Neuronal stem cell (in vitro differentiated cells): ENCODE measurements at regions not wholly inside any gene's neighbourhood (a gene's known extent, or its start where the extent isn't known, plus 50 kb on each side); places are given as distances from the start of the nearest gene placed in this dataset.

ENCODE experiments used
- DNase-seq: peaks from one replicate; pipeline ENCODE4 v3.0.0-alpha.2; 2013; ENCODE audit warnings: low spot score
- H2AFZ ChIP-seq: one replicate; pipeline ENCODE4 v1.6.1; 2013; ENCODE audit warnings: mild to moderate bottlenecking, low read length, inconsistent platforms
- H2AK5ac ChIP-seq: 2 replicates; pipeline ENCODE4 v1.6.1; 2013; ENCODE audit warnings: low read depth, mild to moderate bottlenecking, inconsistent platforms, low read length, moderate library complexity, mixed read lengths
- H2BK120ac ChIP-seq: 2 replicates; pipeline ENCODE4 v1.6.1; 2013; ENCODE audit warnings: low read depth, mild to moderate bottlenecking, inconsistent platforms, low read length, moderate library complexity, mixed read lengths
- H2BK12ac ChIP-seq: one replicate; pipeline ENCODE4 v1.6.1; 2013; ENCODE audit warnings: low read length, inconsistent platforms
- H2BK15ac ChIP-seq: 2 replicates; pipeline ENCODE4 v1.6.1; 2013; ENCODE audit warnings: mild to moderate bottlenecking, low read length, inconsistent platforms, mixed read lengths
- H2BK5ac ChIP-seq: one replicate; pipeline ENCODE4 v1.6.1; 2013; ENCODE audit warnings: inconsistent platforms, mild to moderate bottlenecking, low read length, moderate library complexity
- H3K14ac ChIP-seq: one replicate; pipeline ENCODE4 v1.6.1; 2013; ENCODE audit warnings: low read length, inconsistent platforms
- H3K18ac ChIP-seq: 2 replicates; pipeline ENCODE4 v1.6.1; 2013; ENCODE audit warnings: low read length, inconsistent platforms
- H3K23ac ChIP-seq: 2 replicates; pipeline ENCODE4 v1.6.1; 2013; ENCODE audit warnings: low read depth, mild to moderate bottlenecking, mixed read lengths, low read length, inconsistent platforms; ENCODE audit not compliant: poor library complexity
- H3K27ac ChIP-seq: replicated peaks from 3 replicates; pipeline ENCODE4 v1.5.1; 2013; ENCODE audit warnings: low read length, inconsistent platforms
- H3K27me3 ChIP-seq, 3 experiments: 2 replicates each; pipeline ENCODE4 v1.6.1; 2013; ENCODE audit warnings: low read length in 3 of 3, mild to moderate bottlenecking in 2 of 3, inconsistent platforms in 1 of 3, low read depth in 1 of 3, mixed read lengths in 1 of 3, moderate library complexity in 1 of 3; ENCODE audit not compliant: control insufficient read depth in 3 of 3, insufficient read depth in 3 of 3
- H3K36me3 ChIP-seq, 2 donors: replicated peaks in 1 of 2; 2 replicates each; pipeline ENCODE4 v1.6.1; 2013; ENCODE audit warnings: low read length in 2 of 2; ENCODE audit not compliant: control insufficient read depth in 2 of 2, insufficient read depth in 2 of 2
- H3K4ac ChIP-seq: 2 replicates; pipeline ENCODE4 v1.6.1; 2013; ENCODE audit warnings: inconsistent platforms, mild to moderate bottlenecking, low read length, moderate library complexity
- H3K4me1 ChIP-seq, 2 donors: 1 replicate in 1 of 2; 2 replicates in 1 of 2; pipeline ENCODE4 v1.6.1; 2013; ENCODE audit warnings: low read length in 2 of 2, low read depth in 1 of 2; ENCODE audit not compliant: control insufficient read depth in 2 of 2, insufficient read depth in 1 of 2
- H3K4me2 ChIP-seq: one replicate; pipeline ENCODE4 v1.6.1; 2013; ENCODE audit warnings: mild to moderate bottlenecking, low read length, inconsistent platforms; ENCODE audit not compliant: insufficient read depth, poor library complexity, severe bottlenecking
- H3K4me3 ChIP-seq, 2 donors: 2 replicates each; pipeline ENCODE4 v1.5.1; 2013; ENCODE audit warnings: low read length in 2 of 2, mild to moderate bottlenecking in 2 of 2, inconsistent platforms in 1 of 2, moderate library complexity in 1 of 2
- H3K79me1 ChIP-seq: one replicate; pipeline ENCODE4 v1.6.1; 2013; ENCODE audit warnings: low read depth, mild to moderate bottlenecking, inconsistent platforms, low read length, moderate library complexity
- H3K9ac ChIP-seq: one replicate; pipeline ENCODE4 v1.6.1; 2013; ENCODE audit warnings: mild to moderate bottlenecking, low read depth, low read length, inconsistent platforms; ENCODE audit not compliant: poor library complexity
- H3K9me3 ChIP-seq, 2 donors: replicated peaks in 1 of 2; 2 replicates each; pipeline versions ENCODE3 to v1.6.1; 2013; ENCODE audit warnings: low read length in 2 of 2, mild to moderate bottlenecking in 2 of 2, inconsistent platforms in 1 of 2, low read depth in 1 of 2, mixed read lengths in 1 of 2, moderate library complexity in 1 of 2; ENCODE audit not compliant: control insufficient read depth in 2 of 2, insufficient read depth in 1 of 2
- H4K8ac ChIP-seq: one replicate; pipeline ENCODE4 v1.6.1; 2013; ENCODE audit warnings: low read depth, mild to moderate bottlenecking, inconsistent platforms, low read length, moderate library complexity
- H4K91ac ChIP-seq: one replicate; pipeline ENCODE4 v1.6.1; 2013; ENCODE audit warnings: low read length, low read depth, mild to moderate bottlenecking, inconsistent platforms; ENCODE audit not compliant: poor library complexity
- WGBS, 2 donors: extraction: QIAGEN DNeasy Blood & Tissue Kit; methylation state at CpG; one replicate each; pipeline ENCODE4 v1.1.7; 2013; ENCODE audit warnings: missing lambda C conversion rate in 2 of 2, mixed read lengths in 1 of 2; ENCODE audit not compliant: insufficient read length in 2 of 2, insufficient replicate concordance in 1 of 2; ENCODE audit errors: extremely low coverage in 2 of 2; 5-methylcytosine and 5-hydroxymethylcytosine counted together

DNA sequence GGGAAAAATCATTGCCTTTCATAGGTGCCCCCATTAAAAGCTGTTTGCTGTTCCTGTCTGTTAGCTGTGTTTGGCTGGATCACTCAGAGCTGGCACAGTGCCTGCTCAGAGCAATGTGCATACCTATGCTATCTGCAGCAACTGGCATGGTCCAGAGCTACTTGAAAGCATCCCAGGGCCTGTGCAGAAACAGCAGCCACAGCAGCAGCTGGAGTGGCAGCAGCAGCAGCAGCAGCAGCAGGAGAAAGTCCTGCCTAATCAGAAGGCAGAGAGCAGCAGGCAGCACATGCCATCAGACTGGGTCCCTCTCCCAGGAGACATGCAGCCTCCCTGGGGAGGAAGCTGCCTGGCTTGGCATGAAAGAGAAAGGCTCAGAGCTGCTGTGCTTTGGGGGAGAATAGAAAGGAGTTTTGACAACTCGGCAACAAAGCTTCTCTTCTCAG is 243.8 kb upstream of the WWC1 start:
- Histone ChIP-seq H3K18ac (peak overlapping the region; percentile 24), H2BK5ac (no peak overlapping the region), H3K27ac (no peak overlapping the region), H3K9ac (no peak overlapping the region), H2AFZ (no peak overlapping the region), H3K9me3 (peaks cover 0 to 5% of the 10 kb centered on the region in 2 donors), H4K91ac (no peak overlapping the region), H2BK15ac (no peak overlapping the region), H2BK120ac (no peak overlapping the region), H3K4me1 (peaks cover 9 to 12% of the 10 kb centered on the region in 2 donors), H2BK12ac (peak overlapping the region; percentile 82), H3K4ac (no peak overlapping the region), H3K27me3 (no peaks in the 10 kb centered on the region), H4K8ac (no peak overlapping the region), H3K36me3 (no peaks in the 10 kb centered on the region), H3K23ac (peak overlapping the region; percentile 11), H3K79me1 (no peaks in the 10 kb centered on the region), H3K4me3 (no peak overlapping the region), H3K14ac (no peak overlapping the region), H2AK5ac (no peak overlapping the region), H3K4me2 (no peak overlapping the region)
- no peak for DNase-seq
- no CpG with 5 or more reads among the region's 1 CpG for WGBS, 2 donors

GRCh38 chr5:168048486-168048885 is 243.0 kb upstream of the WWC1 start:
- Histone ChIP-seq H3K14ac (no peak overlapping the region), H3K27ac (no peak overlapping the region)
- no CpG with 5 or more reads among the region's 1 CpG for WGBS, 2 donors

GRCh38 chr5:168052686-168053085 is 238.8 kb upstream of the WWC1 start:
- Histone ChIP-seq H3K4me3 (no peak overlapping the region), H4K91ac (no peak overlapping the region), H3K4me1 (peaks cover 2 to 4% of the 10 kb centered on the region in 2 donors), H2AK5ac (no peak overlapping the region), H2AFZ (no peak overlapping the region), H3K79me1 (no peaks in the 10 kb centered on the region), H2BK120ac (no peak overlapping the region), H3K18ac (no peak overlapping the region), H3K9ac (no peak overlapping the region), H3K9me3 (peaks cover 0 to 6% of the 10 kb centered on the region in 2 donors), H3K27ac (no peak overlapping the region), H4K8ac (no peak overlapping the region), H2BK15ac (no peak overlapping the region), H3K4ac (no peak overlapping the region), H2BK12ac (no peak overlapping the region), H3K36me3 (no peaks in the 10 kb centered on the region), H3K4me2 (no peak overlapping the region), H3K27me3 (no peaks in the 10 kb centered on the region), H3K14ac (no peak overlapping the region), H2BK5ac (no peak overlapping the region), H3K23ac (no peak overlapping the region)
- no CpG with 5 or more reads among the region's 4 CpGs for WGBS, 2 donors
- no peak for DNase-seq

More at GRCh38 chr5:168048486-168048885, 243.0 kb upstream of the WWC1 start:
- Histone ChIP-seq H2BK12ac (no peak overlapping the region), H4K8ac (no peak overlapping the region), H3K4me1 (peaks cover 9 to 12% of the 10 kb centered on the region in 2 donors), H3K36me3 (no peaks in the 10 kb centered on the region), H3K4ac (no peak overlapping the region), H3K79me1 (no peaks in the 10 kb centered on the region), H3K27me3 (no peaks in the 10 kb centered on the region), H2AK5ac (no peak overlapping the region), H3K4me3 (no peak overlapping the region), H3K9me3 (peaks cover 0 to 1% of the 10 kb centered on the region in 2 donors), H3K4me2 (no peak overlapping the region), H2BK120ac (no peak overlapping the region), H2BK15ac (no peak overlapping the region), H4K91ac (no peak overlapping the region), H2BK5ac (no peak overlapping the region), H3K18ac (no peak overlapping the region), H3K23ac (no peak overlapping the region), H2AFZ (no peak overlapping the region), H3K9ac (no peak overlapping the region)
- DNase-seq: no peak

DNA sequence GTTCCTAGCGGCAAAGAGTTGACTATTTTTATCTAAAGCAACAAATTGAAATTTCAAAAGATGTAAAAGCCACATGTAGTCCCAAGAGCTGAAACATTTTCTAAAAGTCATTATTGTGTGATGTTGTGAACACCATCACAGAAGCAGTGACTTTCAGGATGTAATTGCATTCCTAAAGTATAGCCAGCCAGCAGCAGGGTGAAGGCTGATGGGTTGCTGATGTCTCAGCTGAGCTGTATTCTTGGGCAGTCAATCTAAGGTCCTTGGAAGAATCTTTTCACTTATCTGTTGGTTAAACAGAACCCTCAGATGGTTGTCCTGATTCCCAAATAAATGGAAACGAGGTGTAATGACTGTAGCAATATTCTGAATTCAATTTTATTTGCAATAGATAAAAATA is 237.4 kb upstream of the WWC1 start:
- Histone ChIP-seq H3K4ac (no peak overlapping the region), H2BK120ac (no peak overlapping the region), H3K18ac (no peak overlapping the region), H3K9me3 (peaks cover 8 to 14% of the 10 kb centered on the region in 2 donors), H2BK15ac (no peak overlapping the region), H3K79me1 (no peaks in the 10 kb centered on the region), H2BK5ac (no peak overlapping the region), H3K27ac (no peak overlapping the region), H3K9ac (no peak overlapping the region), H3K4me3 (no peak overlapping the region), H3K23ac (no peak overlapping the region), H3K14ac (no peak overlapping the region), H2AFZ (no peak overlapping the region), H4K91ac (no peak overlapping the region), H3K27me3 (no peaks in the 10 kb centered on the region), H3K4me1 (no peaks in the 10 kb centered on the region), H3K36me3 (no peaks in the 10 kb centered on the region), H2AK5ac (no peak overlapping the region), H2BK12ac (no peak overlapping the region), H3K4me2 (no peak overlapping the region), H4K8ac (no peak overlapping the region)
- no peak for DNase-seq
- no CpG with 5 or more reads among the region's 2 CpGs for WGBS, 2 donors
